Right renal cortex interstitium (tissue), 3 donors: ENCODE measurements at regions not wholly inside any gene's neighbourhood (a gene's known extent, or its start where the extent isn't known, plus 50 kb on each side); places are given as distances from the start of the nearest gene placed in this dataset.

Experiments used
- DNase-seq, 3 donors: peaks; one replicate each; pipeline ENCODE4 v3.0.0-alpha.2; 2013; ENCODE audit warnings: low read depth in 3 of 3, low spot score in 2 of 3

GRCh38 chr18:41484069-41484468 lies 471.0 kb upstream of the PIK3C3 start:
- DNase-seq: no peak

DNA sequence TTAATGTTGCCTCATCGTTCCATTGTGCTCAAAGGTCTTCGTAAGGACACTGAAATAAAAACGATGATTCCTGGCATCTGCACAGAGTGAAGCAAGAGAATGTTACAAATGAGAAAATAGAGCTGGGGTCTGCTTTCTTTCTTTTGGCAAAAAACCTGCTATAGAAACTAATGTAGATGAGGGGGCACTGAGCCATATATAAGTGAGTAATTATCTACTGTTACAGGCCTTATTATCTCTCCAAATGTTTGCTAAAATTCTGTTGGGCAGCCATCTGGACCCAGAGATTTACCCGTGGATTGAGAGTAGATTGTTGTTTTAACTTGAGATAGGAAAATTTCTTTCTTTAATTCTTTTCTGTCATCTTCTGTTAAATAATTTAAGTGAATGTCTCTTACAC lies 472.5 kb upstream of the PIK3C3 start:
- no peak for DNase-seq

- DNase-seq: no peak
Measured at GRCh38 chr18:41466436-41467160, 488.4 kb upstream of the PIK3C3 start.

DNA sequence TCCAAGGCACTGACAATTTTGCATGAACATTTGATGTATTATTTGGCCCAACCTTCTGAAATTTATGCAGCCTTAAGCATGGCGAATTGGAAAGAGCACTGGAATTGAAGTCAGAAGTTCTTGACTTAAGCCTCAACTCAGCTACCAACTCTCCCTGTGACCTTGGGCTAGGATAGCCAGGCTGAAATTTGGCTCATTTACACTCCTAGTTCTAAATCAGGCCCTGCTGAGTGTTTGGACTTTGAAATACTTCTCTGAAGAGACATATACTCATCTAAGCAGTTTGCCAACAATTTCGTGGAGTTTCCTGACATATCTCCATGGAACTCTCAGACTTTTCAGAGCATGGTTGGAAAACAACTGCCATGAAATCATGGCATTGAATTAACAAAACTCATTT lies 489.6 kb upstream of the PIK3C3 start:
- no peak for DNase-seq

- no peak for DNase-seq
Measured at GRCh38 chr18:41464278-41464677, 490.8 kb upstream of the PIK3C3 start.

- no peak for DNase-seq
Measured at GRCh38 chr18:41462946-41463345, 492.1 kb upstream of the PIK3C3 start.

DNA sequence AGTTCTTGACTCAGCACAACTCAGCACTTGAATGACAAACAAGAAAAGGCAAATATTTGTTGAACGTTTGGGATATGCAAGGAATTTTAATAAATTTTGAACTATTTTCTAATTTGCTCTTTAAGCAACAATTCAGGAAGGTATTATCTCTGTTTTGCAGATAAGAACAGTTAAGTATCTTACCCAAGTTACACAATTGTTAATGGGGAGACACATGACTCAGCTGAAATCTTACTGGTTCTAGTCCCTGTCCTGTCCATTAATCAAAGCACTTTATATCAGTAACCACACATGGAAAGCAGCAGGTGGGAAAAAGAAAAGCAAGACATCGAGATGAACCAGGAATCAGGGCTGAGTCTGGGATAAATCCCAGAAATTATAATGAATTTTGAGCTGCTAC lies 493.9 kb upstream of the PIK3C3 start:
- no peak for DNase-seq

DNA sequence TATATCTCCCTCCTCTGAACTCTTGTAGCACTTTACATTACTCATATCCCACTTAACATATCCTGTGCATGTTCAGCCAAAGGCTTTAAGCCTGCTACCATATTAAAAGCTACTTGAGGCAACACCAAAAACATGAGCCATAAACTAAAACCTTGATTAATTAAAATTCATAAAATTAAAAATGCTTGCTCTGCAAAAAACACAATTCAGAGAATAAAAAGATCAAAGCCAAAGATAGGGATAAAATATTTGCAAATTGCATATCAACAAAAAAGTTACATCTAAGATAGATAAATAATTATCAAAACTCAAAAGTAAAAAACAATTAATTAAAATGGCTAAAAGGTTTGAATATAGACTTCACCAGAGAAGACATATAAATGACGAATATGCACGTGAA lies 495.4 kb upstream of the PIK3C3 start:
- no peak for DNase-seq

DNA sequence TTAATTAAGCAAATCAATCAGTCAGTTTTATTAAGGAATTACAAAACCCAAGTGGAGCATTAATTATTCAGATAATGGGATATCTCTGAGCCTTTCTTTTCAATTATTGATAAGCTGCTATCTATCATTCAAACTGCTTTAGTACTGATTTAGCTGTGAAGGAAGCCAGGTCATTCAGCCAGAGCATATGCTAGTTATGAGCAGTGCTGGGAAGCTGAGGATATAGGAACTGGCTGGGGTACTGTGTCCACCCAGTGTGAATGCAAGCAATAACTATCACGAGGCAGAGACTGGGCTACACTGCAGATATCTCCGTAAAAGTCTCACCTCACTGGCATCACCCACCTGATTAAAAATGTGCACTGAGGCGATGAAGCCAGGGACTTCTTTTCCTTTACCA lies 496.7 kb upstream of the PIK3C3 start:
- no peak for DNase-seq

DNA sequence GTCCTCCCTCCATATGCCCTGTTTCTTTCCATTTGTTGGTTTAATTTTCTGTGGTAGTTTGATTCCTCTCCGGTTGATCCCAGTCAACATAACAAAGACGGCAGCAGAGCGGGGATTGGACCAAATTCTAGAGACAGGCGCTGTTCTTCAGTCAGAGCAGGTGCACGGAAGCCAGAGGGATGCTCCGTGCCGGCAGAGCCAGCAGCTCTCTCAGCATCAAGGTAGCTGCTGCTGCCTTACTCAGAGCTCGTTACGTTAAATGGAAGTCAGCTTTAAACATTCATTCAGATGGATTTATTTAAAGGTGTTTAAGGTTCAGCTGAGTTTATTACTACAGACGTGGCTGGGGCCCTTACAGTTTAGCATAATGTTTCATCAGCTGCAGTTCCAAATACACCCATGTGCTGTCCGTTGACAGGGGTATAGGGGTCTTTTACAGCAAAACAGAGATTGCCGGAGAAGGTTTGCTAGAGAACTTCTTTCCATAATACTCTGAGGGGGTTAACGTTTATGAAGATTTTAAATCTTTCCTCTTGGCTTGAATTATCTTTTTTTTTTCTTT lies 497.2 kb upstream of the PIK3C3 start:
- no peak for DNase-seq

DNA sequence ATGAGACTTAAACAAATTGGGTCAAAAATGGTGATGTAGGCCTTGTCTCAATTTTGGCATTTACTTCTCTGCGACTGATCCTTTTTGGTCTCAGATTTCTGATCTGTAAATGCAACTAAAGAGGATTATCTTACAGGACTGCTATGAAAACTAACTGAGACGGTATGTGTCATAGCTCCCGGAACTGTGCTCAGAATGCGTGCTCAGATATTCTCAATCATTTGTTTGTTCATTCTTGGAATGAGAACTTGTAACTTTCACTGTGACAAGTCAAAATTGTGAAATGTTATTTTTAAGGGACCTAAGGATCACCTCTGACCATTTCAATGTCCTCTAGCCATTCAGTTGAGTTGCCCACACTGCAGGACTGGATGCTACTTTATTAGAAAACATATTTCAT lies 498.2 kb upstream of the PIK3C3 start:
- no peak for DNase-seq

GRCh38 chr18:41449612-41450011 lies 505.4 kb upstream of the PIK3C3 start:
- DNase-seq: no peak

DNA sequence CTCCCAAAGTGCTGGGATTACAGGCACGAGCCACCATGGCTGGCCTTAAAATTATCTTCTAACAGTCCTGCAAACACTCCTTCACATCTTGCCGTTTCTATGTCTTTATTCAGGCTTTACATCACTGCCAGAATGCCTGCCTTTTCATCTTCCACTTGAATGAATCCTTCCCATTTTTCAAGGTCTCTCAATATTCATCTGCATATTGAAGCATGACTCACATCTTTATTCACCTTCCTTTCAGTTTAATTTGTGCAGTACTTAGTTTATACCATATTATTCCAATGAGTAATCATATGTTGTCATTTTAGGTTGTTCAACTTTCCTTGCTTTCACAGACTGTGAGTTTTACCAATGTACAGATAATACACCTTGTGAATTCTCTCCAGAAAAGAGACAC lies 510.1 kb upstream of the PIK3C3 start:
- DNase-seq: no peak

DNA sequence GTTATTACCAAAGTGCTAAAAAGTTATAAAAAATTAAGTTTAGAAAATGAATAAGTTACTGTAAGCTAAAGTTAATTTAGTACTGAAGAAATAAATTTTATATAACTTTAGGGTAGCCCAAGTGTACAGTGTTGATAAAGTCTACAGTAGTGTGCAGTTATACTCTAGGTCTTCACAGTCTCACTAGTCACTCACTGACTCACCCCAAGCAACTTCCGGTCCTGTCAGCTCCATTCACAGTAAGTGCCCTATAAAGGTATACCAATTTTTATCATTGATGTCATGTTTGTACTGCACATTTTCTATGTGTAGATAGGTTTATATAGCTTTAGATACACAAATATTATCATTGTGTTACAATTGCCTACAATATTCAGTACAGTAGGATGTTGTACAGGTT lies 518.3 kb upstream of the PIK3C3 start:
- no peak for DNase-seq

GRCh38 chr18:41418598-41418997 lies 536.4 kb upstream of the PIK3C3 start:
- no peak for DNase-seq

GRCh38 chr18:41416044-41416443 lies 539.0 kb upstream of the PIK3C3 start:
- DNase-seq: no peak

GRCh38 chr18:41410006-41410405 lies 545.0 kb upstream of the PIK3C3 start:
- no peak for DNase-seq

DNA sequence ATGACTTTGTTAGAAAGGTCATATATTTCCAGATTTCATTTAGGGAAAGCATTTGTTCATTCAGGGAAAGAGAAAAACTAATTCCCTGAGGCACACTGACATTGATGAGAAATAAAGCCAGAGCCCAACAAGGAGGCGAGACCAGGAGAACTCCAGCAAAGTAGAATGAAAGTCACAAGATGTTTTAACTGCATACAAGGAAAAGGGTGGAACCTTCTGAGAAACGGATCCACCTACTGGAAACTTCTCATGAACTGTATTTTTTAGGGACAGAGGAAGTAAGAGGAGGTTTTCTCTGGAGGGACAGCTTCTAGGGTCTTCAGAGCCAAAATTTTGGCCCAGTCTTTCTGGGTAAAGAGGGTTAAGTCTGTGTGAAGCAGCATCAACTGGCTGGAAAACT lies 548.2 kb upstream of the PIK3C3 start:
- DNase-seq: no peak

GRCh38 chr18:41396861-41397260 lies 558.2 kb upstream of the PIK3C3 start:
- DNase-seq: no peak

DNA sequence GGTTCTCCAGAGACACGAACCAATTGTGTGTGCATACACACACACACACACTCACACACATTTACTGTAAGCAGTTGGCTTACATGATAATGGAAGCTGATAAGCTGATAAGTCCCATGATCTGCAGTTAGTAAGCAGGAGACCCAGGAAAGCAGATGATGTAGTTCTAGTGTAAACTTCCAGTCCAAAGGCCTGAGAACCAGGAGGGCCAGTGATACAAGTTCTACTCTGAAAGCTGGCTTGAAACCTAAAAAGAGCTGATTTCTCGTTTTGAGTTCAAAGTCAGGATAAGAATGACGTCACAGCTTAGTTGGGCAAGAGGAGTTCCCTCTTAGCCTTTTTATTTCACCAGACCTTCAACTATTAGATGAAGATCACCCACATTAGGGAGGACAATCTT lies 558.8 kb upstream of the PIK3C3 start:
- DNase-seq: no peak

GRCh38 chr18:41395695-41396094 lies 559.3 kb upstream of the PIK3C3 start:
- DNase-seq: no peak

DNA sequence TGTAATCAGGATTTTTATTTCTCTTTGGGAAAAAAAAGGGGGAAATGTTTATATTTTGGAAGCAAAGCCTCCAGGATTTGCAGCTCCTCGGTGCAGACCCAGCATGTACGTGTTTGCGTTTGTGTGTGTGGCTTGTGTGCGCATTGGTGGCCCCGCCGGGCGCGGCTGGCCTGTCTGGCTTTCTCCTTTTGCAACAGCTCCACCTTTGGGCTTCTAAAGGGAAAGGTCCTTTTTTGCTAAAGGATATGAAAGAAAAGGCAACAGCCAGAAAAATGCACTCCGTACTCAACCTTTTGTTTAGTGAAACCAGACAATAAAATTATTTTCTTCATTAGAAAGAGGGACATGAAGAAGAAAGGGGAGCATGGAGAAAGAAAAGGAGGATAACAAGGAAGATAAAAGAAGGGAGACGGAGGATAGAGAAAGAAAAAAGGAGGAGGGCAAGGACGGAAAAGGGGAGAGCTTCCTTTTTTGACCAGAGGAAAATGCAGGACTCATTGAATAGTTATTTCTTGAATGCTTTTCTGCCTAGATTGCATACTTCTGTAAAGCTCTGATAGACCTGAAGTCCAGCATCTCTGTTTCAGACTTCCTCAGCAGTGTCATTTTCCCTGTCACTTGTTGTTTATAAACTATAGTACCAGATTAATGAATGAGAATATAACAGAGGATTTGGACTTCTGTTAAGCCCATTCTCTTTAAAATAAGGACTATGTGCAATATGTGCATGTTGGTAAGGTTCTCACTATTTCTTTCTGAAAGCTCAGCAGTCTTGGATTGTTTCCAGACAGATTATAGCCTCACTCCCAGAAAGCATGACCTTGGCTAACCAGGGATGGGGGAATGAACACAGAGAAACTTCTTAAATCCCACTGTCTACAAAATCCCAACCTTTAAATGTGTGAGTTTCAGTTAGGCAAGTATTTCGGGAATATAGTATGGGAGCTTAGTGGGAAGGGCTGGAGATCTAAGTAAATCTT lies 563.1 kb upstream of the PIK3C3 start:
- DNase-seq: peak in 1 of 3 donors; percentile 46
